DND-41 (cell line): ENCODE measurements at regions not wholly inside any gene's neighbourhood (a gene's known extent, or its start where the extent isn't known, plus 50 kb on each side); places are given as distances from the start of the nearest gene placed in this dataset.

ENCODE experiments used
- EZH2 ChIP-seq: IDR thresholded peaks from 3 replicates; pipeline ENCODE4 v1.6.1; 2012; ENCODE audit warnings: borderline replicate concordance, low read depth, mild to moderate bottlenecking, moderate library complexity, low read length, inconsistent platforms; ENCODE audit not compliant: severe bottlenecking
- TF ChIP-seq, protein P1 (sequence below): IDR thresholded peaks from 2 replicates; pipeline ENCODE4 v1.5.1; 2012; ENCODE audit warnings: borderline replicate concordance, low read length, moderate library complexity, mild to moderate bottlenecking; ENCODE audit not compliant: poor library complexity, severe bottlenecking; ENCODE audit errors: extremely low read depth

DNA sequence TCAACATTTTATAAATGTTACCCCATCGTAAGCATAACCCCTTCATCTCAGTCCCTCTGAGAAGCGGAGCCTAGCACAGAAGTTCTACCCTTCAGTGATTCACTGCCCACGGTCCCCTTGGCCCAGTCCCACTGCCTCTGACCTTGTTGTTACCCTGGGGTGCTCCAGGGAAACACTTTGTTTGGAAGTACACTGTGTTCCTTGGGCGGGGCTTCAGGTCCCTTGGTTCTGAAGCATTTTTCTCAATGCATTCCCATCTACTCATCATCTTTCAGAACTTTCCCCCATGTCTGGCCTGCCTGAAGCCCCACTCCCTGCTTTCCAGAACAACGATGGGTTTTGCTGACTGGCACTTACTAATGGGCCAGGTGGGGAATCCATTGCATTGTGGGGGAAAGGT, 296.2 kb downstream of the FOXA2 start:
- TF ChIP-seq EZH2 = no peak
- TF ChIP-seq, protein P1, sequence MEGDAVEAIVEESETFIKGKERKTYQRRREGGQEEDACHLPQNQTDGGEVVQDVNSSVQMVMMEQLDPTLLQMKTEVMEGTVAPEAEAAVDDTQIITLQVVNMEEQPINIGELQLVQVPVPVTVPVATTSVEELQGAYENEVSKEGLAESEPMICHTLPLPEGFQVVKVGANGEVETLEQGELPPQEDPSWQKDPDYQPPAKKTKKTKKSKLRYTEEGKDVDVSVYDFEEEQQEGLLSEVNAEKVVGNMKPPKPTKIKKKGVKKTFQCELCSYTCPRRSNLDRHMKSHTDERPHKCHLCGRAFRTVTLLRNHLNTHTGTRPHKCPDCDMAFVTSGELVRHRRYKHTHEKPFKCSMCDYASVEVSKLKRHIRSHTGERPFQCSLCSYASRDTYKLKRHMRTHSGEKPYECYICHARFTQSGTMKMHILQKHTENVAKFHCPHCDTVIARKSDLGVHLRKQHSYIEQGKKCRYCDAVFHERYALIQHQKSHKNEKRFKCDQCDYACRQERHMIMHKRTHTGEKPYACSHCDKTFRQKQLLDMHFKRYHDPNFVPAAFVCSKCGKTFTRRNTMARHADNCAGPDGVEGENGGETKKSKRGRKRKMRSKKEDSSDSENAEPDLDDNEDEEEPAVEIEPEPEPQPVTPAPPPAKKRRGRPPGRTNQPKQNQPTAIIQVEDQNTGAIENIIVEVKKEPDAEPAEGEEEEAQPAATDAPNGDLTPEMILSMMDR = no peak
